NCI-H446 (cell line): ENCODE measurements at regions not wholly inside any gene's neighbourhood (a gene's known extent, or its start where the extent isn't known, plus 50 kb on each side); places are given as distances from the start of the nearest gene placed in this dataset.

ENCODE experiments used
- DNase-seq, 2 experiments: peaks; one replicate each; lab custom pipeline; 2025; lab: John Stamatoyannopoulos, UW

DNA sequence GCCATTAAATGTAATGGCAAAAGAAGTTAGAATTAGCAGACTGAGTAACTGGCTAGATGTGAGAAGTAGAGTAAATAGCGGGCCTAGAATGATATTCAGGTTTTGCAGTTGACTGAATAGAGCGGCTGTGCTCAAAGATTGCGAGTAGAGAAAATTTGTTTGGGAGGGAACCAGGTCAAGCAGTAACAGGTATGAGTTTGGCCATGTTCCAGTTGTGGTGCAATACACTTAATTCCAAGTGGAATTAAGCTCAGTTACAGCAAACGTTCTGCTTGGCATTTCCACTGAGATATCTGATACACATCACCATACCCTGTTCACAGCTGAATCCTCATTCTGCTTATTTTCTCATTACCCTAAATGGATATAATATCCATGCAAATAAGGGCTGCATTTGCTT, 1382.9 kb downstream of the MRPL39 start:
- DNase-seq: no peak

GRCh38 chr21:24223624-24224023, 1383.7 kb downstream of the MRPL39 start:
- no peak for DNase-seq

- no peak for DNase-seq
Measured at GRCh38 chr21:24222676-24223075, 1384.6 kb downstream of the MRPL39 start.

DNA sequence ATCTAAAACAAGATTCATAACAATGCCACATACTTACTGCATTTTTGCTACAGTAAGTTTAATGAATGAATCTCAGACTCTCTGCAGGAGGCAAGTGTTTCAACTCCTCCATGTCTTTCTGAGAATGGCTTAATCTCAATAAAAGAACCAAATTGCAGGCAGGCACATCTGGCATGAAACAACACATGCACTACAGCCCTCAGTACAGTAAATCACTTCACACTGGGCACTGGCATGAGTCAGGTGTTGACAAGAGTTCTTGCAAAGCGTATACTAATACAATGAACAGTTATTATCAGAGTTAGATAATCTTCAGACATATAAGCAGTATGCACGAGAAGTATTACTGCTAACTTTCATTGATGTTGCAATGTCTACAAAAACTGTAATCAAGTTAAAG, 1386.8 kb downstream of the MRPL39 start:
- no peak for DNase-seq

- no peak for DNase-seq
Measured at GRCh38 chr21:24217151-24217550, 1390.1 kb downstream of the MRPL39 start.

DNA sequence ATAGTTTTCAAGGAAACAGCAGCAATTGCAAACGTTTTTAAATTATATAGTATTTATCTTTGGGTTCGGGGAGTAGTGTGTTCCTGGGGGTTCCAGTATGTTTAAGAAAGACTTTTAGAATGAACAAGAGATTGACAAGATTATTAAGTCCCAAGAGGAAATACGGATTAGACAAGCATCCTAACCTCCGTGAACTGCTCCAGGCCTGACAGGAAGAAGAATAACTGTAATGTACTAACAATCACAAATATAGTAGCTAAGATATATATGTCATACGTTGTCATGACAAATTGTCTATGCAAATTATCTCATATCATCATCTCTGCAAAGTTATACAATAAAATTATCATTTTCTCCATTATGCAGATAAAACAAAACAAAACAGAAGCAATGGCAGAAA, 1397.2 kb downstream of the MRPL39 start:
- DNase-seq: no peak

- no peak for DNase-seq
Measured at GRCh38 chr21:24208562-24209260, 1398.6 kb downstream of the MRPL39 start.

- no peak for DNase-seq
Measured at GRCh38 chr21:24205319-24205718, 1402.0 kb downstream of the MRPL39 start.

GRCh38 chr21:24204641-24205040, 1402.6 kb downstream of the MRPL39 start:
- DNase-seq: no peak

GRCh38 chr21:24200052-24200451, 1407.2 kb downstream of the MRPL39 start:
- DNase-seq: no peak

GRCh38 chr21:24197923-24198322, 1409.4 kb downstream of the MRPL39 start:
- no peak for DNase-seq

DNA sequence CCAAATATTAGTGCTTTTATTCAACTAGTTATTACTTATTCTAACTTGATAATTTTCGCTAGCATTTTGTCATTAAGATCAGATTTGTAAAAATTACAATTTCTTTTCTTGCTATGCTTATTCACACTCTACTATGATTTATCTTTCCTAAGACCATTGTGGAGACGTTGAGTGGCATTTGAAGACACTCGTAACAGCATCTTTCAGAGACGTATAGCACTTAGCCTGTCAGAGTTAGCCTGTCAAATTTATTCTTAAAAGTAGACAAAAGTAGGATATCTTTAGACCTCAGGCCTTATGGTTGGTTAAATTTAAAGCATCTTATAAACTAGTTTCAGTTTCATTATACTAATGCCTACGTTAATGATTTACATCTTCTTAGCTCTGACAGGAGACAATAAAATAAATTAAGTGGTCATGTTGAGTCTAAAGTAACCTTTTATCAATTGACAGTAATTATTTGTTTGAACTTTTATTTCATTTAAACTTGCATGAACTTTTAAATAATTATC, 1410.1 kb downstream of the MRPL39 start:
- DNase-seq: no peak

GRCh38 chr21:24188506-24188905, 1418.8 kb downstream of the MRPL39 start:
- DNase-seq: no peak

DNA sequence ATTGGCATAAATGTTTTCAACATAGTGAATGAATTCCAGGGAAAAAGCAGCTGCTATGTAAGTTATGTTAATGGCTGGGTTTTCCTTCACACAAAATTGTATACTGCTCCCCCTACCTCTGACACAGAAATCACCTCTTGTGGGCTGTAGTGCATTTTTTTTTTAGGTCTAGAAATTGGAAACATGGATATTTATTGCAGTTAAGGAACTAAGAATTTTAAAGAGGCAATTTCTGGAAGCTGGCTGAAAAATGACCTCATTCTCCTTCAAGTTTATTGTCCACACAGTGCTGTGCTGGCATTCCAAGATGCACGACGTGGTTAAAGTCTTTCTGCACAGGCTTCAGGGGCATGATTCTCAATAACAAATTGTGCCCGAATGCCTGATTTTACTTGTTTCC, 1424.2 kb downstream of the MRPL39 start:
- DNase-seq: no peak

GRCh38 chr21:24179110-24179509, 1428.2 kb downstream of the MRPL39 start:
- DNase-seq: no peak

GRCh38 chr21:24175106-24175505, 1432.2 kb downstream of the MRPL39 start:
- no peak for DNase-seq

GRCh38 chr21:24171736-24172135, 1435.5 kb downstream of the MRPL39 start:
- no peak for DNase-seq

DNA sequence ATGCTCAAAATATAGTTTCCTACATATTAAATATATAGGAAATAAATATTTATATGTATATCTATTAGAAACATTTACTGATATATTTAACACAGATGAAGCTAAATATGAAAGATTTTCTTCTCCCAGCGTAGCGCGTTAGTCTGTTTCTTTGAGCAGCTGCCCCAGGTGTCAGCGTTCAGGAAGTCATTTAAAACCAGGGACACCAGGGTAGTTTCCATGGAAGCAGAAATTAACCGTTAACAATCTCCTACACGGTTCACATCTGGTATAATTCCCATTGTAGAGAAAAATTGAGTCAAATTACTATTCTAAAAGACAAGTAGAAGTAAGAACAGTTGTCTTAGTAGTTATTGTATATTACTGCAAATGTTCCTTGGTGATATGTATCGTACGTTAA, 1443.7 kb downstream of the MRPL39 start:
- DNase-seq: no peak

DNA sequence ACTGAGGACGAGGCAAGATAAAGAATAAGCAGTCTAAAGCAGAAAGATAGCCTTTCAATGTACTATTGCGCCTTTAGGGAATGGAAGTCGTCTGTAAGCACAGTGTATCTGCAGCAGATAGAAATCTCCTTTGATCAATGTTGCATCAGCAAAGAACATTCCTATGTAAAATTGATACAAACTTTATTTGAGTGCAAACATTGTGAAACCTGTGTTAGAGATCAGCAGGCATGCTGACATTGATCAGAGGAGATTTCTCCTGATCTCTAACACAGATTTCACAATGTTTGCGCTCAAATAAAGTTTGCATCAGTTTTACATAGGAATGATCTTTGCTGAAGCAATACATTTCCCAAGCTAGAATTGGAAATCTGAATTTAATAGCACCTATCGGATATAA, 1446.8 kb downstream of the MRPL39 start:
- no peak for DNase-seq

DNA sequence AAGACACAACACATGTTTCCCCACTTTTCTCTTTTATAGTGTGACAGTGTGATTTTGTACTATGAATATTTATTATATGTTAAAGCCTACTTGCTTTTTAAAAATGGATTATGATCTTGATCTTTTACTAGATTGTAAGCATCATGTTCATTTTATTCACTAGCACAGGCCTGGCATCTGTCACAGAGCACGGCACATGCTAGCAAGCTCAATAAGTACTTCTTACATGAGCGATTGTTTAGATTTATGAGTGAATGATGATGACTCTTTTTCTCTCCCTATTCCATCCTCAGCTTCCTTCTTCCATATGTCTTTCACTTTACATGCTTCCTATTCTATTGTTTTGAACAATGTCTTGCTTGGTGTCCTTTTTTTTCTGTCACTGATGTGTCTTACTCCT, 1454.1 kb downstream of the MRPL39 start:
- no peak for DNase-seq

DNA sequence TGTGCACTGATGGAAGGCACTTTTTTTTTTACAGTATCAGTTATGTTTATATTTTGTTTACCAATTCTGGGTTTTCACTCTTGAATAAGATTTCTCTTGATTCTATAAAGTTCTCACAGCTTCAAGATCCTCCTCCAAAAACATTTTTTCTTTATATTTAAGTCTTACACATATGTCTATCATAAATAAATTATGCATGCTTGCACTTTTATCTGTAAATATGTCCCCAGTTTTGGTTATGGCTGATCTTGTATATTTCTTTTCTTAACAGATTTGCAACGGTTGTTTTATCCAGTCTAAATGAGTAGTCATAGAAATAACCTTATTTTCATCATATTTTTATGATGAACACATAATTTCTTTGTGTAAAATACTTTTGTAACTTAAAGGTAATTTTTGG, 1456.5 kb downstream of the MRPL39 start:
- no peak for DNase-seq

DNA sequence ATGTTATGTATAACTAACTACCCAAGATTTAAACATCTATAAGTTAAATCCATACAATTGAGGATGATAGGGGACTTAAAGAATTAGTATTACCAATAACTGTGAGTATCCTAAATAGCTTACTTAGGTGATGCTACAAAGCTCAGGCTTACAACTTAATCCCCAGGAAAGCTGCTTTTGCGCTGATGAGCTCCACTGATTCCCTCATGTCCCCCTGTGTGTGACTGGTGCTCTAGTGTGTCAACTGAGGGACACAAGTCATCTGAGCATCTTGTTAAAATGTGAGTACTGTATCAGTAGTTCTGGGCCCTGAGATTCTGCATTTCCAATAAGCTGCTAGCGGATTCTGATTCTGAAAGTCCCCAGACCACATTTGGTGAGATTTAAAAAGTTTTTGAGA, 1458.8 kb downstream of the MRPL39 start:
- no peak for DNase-seq

GRCh38 chr21:24147674-24148073, 1459.6 kb downstream of the MRPL39 start:
- no peak for DNase-seq

DNA sequence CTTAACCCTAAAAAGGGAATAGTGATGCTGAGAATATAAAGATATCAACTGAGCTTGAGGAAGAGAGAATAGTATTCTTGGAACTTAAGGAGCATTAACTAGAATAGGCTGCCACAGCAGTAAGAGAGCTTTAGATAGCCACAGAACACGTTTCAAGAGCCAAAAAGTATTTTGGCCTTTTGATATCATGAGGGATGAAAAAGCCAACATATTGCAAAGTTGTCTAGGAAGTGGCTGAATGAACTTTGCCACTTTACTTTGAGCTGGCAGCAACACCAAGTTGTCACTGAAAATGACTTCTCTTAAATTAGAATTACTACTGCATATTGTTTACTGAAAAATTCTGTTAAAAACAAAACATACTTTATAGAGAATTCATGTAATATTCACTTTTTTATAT, 1476.2 kb downstream of the MRPL39 start:
- DNase-seq: no peak
